H1 (cell line): ENCODE measurements at regions not wholly inside any gene's neighbourhood (a gene's known extent, or its start where the extent isn't known, plus 50 kb on each side); places are given as distances from the start of the nearest gene placed in this dataset.

ENCODE experiments used
- CTCF ChIA-PET: fragments of 300-600 bp; sonication (Branson Sonifier 250); formaldehyde crosslinking; loops from one replicate; lab custom pipeline; 2021; ENCODE audit not compliant: partially characterized antibody; lab: Charles Lee
- POLR2A ChIA-PET: fragments of 300-600 bp; sonication (Branson Sonifier 250); formaldehyde crosslinking; loops from one replicate; lab custom pipeline; 2021; ENCODE audit warnings: inconsistent platforms; ENCODE audit not compliant: partially characterized antibody; lab: Charles Lee
- DNase-seq, 2 experiments: peaks; one replicate each; pipeline versions ENCODE4 v3.0.0 to v3.0.0-alpha.2; 2010 to 2022; ENCODE audit warnings: low spot score in 2 of 2, low read depth in 1 of 2, mixed read lengths in 1 of 2
- FAIRE-seq: peaks from 2 replicates; lab custom pipeline; 2011; peaks lifted over from hg19 to GRCh38; lab: Jason Lieb, UNC
- H2AFZ ChIP-seq: 2 replicates; pipeline ENCODE4 v1.8.1; 2012; ENCODE audit warnings: low read length, inconsistent platforms
- H2AK5ac ChIP-seq: 2 replicates; pipeline ENCODE4 v1.6.1; 2013; ENCODE audit warnings: low read depth, low read length
- H2BK120ac ChIP-seq: replicated peaks from 2 replicates; pipeline ENCODE3; 2013; ENCODE audit warnings: low read depth, low read length, inconsistent platforms
- H2BK12ac ChIP-seq: 2 replicates; pipeline ENCODE4 v1.6.1; 2013; ENCODE audit warnings: low read depth, low read length
- H2BK15ac ChIP-seq: 2 replicates; pipeline ENCODE4 v1.6.1; 2013; ENCODE audit warnings: low read length
- H2BK20ac ChIP-seq: 2 replicates; pipeline ENCODE4 v1.6.1; 2013; ENCODE audit warnings: low read length
- H2BK5ac ChIP-seq: 2 replicates; pipeline ENCODE4 v1.6.1; 2013; ENCODE audit warnings: low read depth, low read length
- H3K14ac ChIP-seq: 2 replicates; pipeline ENCODE4 v1.6.1; 2013; ENCODE audit warnings: inconsistent platforms; ENCODE audit not compliant: insufficient read length
- H3K18ac ChIP-seq: 2 replicates; pipeline ENCODE4 v1.6.1; 2013; ENCODE audit warnings: low read length; ENCODE audit errors: extremely low read depth
- H3K23ac ChIP-seq: 2 replicates; pipeline ENCODE4 v1.6.1; 2013; ENCODE audit warnings: inconsistent platforms; ENCODE audit not compliant: insufficient read length
- H3K23me2 ChIP-seq: 2 replicates; pipeline ENCODE4 v1.6.1; 2013; ENCODE audit warnings: low read depth, low read length
- H3K27ac ChIP-seq: 2 replicates; pipeline ENCODE4 v1.6.1; 2011; ENCODE audit warnings: low read depth, low read length, inconsistent platforms
- H3K27me3 ChIP-seq, 4 experiments: replicated peaks in 1 of 4; 1 replicate in 1 of 4; 2 replicates in 3 of 4; pipeline versions ENCODE4 v1.6.1 to v1.8.1; 2011 to 2013; ENCODE audit warnings: low read length in 3 of 4, mild to moderate bottlenecking in 3 of 4, inconsistent platforms in 2 of 4, mixed read lengths in 2 of 4, moderate library complexity in 1 of 4; ENCODE audit not compliant: control insufficient read depth in 3 of 4, insufficient read depth in 3 of 4; ENCODE audit errors: extremely low read depth in 1 of 4
- H3K36me3 ChIP-seq, 4 experiments: 2 replicates each; pipeline versions ENCODE4 v1.6.1 to v1.8.1; 2011 to 2013; ENCODE audit warnings: mild to moderate bottlenecking in 4 of 4, low read length in 3 of 4, moderate library complexity in 2 of 4, control low read depth in 1 of 4, inconsistent platforms in 1 of 4; ENCODE audit not compliant: insufficient read depth in 4 of 4, control insufficient read depth in 2 of 4
- H3K4ac ChIP-seq: replicated peaks from 2 replicates; pipeline ENCODE3; 2013; ENCODE audit warnings: low read length, low read depth, mixed read lengths, inconsistent platforms; ENCODE audit not compliant: insufficient read length
- H3K4me1 ChIP-seq, 4 experiments: replicated peaks in 1 of 4; 1 replicate in 1 of 4; 2 replicates in 3 of 4; pipeline versions ENCODE4 v1.6.1 to v1.8.1; 2011 to 2013; ENCODE audit warnings: low read length in 3 of 4, inconsistent platforms in 2 of 4, mixed read lengths in 1 of 4; ENCODE audit not compliant: insufficient read depth in 4 of 4, control insufficient read depth in 3 of 4
- H3K4me2 ChIP-seq, 2 experiments: 2 replicates each; pipeline versions ENCODE4 v1.6.1 to v1.8.1; 2011 to 2013; ENCODE audit warnings: low read depth in 2 of 2, low read length in 2 of 2, control low read depth in 1 of 2, inconsistent platforms in 1 of 2, mild to moderate bottlenecking in 1 of 2; ENCODE audit not compliant: insufficient read depth in 1 of 2
- H3K4me3 ChIP-seq, 4 experiments: fragments of 200-600, 300-600 bp in 1 of 4; sonication (generic), shearing (Covaris generic), sonication (Bioruptor Twin) in 1 of 4; 2 replicates each; pipeline versions ENCODE4 v1.5.1 to v1.8.1; 2011 to 2016; ENCODE audit warnings: low read length in 4 of 4, low read depth in 3 of 4, control low read depth in 2 of 4, inconsistent platforms in 2 of 4, mild to moderate bottlenecking in 2 of 4, mixed read lengths in 1 of 4, moderate library complexity in 1 of 4; ENCODE audit not compliant: insufficient read depth in 2 of 4; ENCODE audit errors: extremely low read depth in 1 of 4
- H3K56ac ChIP-seq: replicated peaks from 2 replicates; pipeline ENCODE3; 2013; ENCODE audit warnings: low read depth, mild to moderate bottlenecking, mixed read lengths, low read length, inconsistent platforms; ENCODE audit not compliant: insufficient read length
- H3K79me1 ChIP-seq: 2 replicates; pipeline ENCODE4 v1.6.1; 2013; ENCODE audit warnings: low read depth, low read length, control low read depth
- H3K79me2 ChIP-seq, 2 experiments: 2 replicates each; pipeline versions ENCODE4 v1.6.1 to v1.8.1; 2012 to 2013; ENCODE audit warnings: low read length in 2 of 2, mild to moderate bottlenecking in 2 of 2, inconsistent platforms in 1 of 2; ENCODE audit not compliant: insufficient read depth in 2 of 2, control insufficient read depth in 1 of 2
- H3K9ac ChIP-seq, 4 experiments: replicated peaks in 1 of 4; 1 replicate in 1 of 4; 2 replicates in 3 of 4; pipeline versions ENCODE4 v1.6.1 to v1.8.1; 2011 to 2013; ENCODE audit warnings: low read depth in 3 of 4, low read length in 3 of 4, control low read depth in 2 of 4, mild to moderate bottlenecking in 2 of 4, moderate library complexity in 2 of 4, inconsistent platforms in 1 of 4; ENCODE audit errors: extremely low read depth in 1 of 4
- H3K9me3 ChIP-seq, 2 experiments: 2 replicates each; pipeline versions ENCODE4 v1.6.1 to v1.8.1; 2012 to 2013; ENCODE audit warnings: mild to moderate bottlenecking in 2 of 2, moderate library complexity in 2 of 2, control low read depth in 1 of 2, inconsistent platforms in 1 of 2, low read depth in 1 of 2, low read length in 1 of 2, mixed read lengths in 1 of 2; ENCODE audit not compliant: insufficient read depth in 2 of 2
- H4K20me1 ChIP-seq, 2 experiments: replicated peaks in 1 of 2; 2 replicates each; pipeline versions ENCODE3 to v1.8.1; 2011 to 2013; ENCODE audit warnings: inconsistent platforms in 2 of 2, low read length in 2 of 2, mild to moderate bottlenecking in 1 of 2; ENCODE audit not compliant: insufficient read depth in 2 of 2, control insufficient read depth in 1 of 2
- H4K5ac ChIP-seq: 2 replicates; pipeline ENCODE4 v1.6.1; 2013; ENCODE audit warnings: low read length, low read depth, mixed read lengths, inconsistent platforms; ENCODE audit not compliant: insufficient read length
- H4K8ac ChIP-seq: 2 replicates; pipeline ENCODE4 v1.8.0; 2013; ENCODE audit warnings: mild to moderate bottlenecking, moderate library complexity, low read length, inconsistent platforms; ENCODE audit not compliant: insufficient read depth; ENCODE audit errors: extremely low read depth
- H4K91ac ChIP-seq: replicated peaks from 2 replicates; pipeline ENCODE3; 2013; ENCODE audit warnings: low read length, mixed read lengths, inconsistent platforms; ENCODE audit not compliant: insufficient read length
- KDM5A ChIP-seq: fragments of 200-600 bp; IDR thresholded peaks from 2 replicates; pipeline ENCODE4 v1.7.1; 2012; ENCODE audit warnings: mild to moderate bottlenecking, low read length, inconsistent platforms, mixed read lengths
- WGBS, 2 experiments: shearing (Covaris generic) in 1 of 2; methylation state at CpG; one replicate each; pipeline versions ENCODE4 v1.1.6 to v1.1.7; 2013 to 2015; ENCODE audit warnings: low lambda C conversion rate in 2 of 2, mixed read lengths in 2 of 2, inconsistent platforms in 1 of 2, low coverage in 1 of 2, missing lambda C conversion rate in 1 of 2; ENCODE audit not compliant: insufficient replicate concordance in 2 of 2, insufficient coverage in 1 of 2, insufficient read length in 1 of 2; ENCODE audit errors: extremely low coverage in 1 of 2, missing lambda C conversion rate in 1 of 2; 5-methylcytosine and 5-hydroxymethylcytosine counted together
- TF ChIP-seq, protein P1 (sequence below): IDR thresholded peaks from 2 replicates; pipeline ENCODE4 v1.6.1; 2012; ENCODE audit warnings: inconsistent platforms

DNA sequence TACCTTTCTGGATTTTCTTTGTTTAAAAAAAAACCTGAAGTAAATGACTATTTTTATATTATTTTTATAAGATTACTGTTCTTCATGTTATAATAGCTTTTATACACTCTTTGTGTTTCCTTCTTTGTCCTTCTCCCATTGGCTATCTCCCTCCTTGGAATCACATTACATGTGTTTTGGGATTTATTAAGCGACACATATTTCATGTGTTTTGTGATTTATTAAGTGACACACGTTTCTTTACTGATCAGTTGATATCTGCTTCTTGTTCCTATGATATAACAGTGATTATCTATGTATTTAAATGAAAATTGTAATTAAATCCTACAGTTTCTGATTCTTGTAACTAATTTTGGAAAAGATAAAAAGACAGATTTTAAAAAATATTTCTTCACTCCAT is 817.3 kb upstream of the AGA start:
- Histone ChIP-seq H2AFZ (no peak overlapping the region), H2BK15ac (no peak overlapping the region), H3K23me2 (no peaks in the 10 kb centered on the region), H3K4ac (no peak overlapping the region), H4K20me1 (no peaks in the 10 kb centered on the region), H3K36me3 (no peaks in the 10 kb centered on the region), H3K79me1 (no peaks in the 10 kb centered on the region), H2BK12ac (no peak overlapping the region), H3K9ac (no peak overlapping the region), H4K5ac (no peak overlapping the region), H2BK5ac (no peak overlapping the region), H4K91ac (no peak overlapping the region), H3K14ac (no peak overlapping the region), H3K4me3 (no peak overlapping the region), H2AK5ac (no peak overlapping the region), H2BK120ac (no peak overlapping the region), H3K27me3 (no peaks in the 10 kb centered on the region), H3K4me2 (no peak overlapping the region), H3K56ac (no peak overlapping the region), H3K9me3 (peaks cover 0 to 4% of the 10 kb centered on the region in 2 experiments; a peak in 1 of 4 replicates), H4K8ac (no peak overlapping the region), H3K23ac (no peak overlapping the region), H3K27ac (no peak overlapping the region), H3K79me2 (no peaks in the 10 kb centered on the region), H2BK20ac (no peak overlapping the region), H3K4me1 (no peaks in the 10 kb centered on the region), H3K18ac (no peak overlapping the region)
- no peak for DNase-seq
- no peak for FAIRE-seq
- POLR2A ChIA-PET: interaction anchor here (0.6 kb wide), 1 partner anchor 147 kb away, joined by 3 read pairs; no protein-coding TSS in a partner anchor
- TF ChIP-seq, protein P1, sequence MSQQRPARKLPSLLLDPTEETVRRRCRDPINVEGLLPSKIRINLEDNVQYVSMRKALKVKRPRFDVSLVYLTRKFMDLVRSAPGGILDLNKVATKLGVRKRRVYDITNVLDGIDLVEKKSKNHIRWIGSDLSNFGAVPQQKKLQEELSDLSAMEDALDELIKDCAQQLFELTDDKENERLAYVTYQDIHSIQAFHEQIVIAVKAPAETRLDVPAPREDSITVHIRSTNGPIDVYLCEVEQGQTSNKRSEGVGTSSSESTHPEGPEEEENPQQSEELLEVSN: no peak
- TF ChIP-seq KDM5A: no peak
- CTCF ChIA-PET: interaction anchor here (0.7 to 1.5 kb wide), 3 partner anchors 16 to 122 kb away, joined by 3 to 5 read pairs (median 3); no protein-coding TSS in a partner anchor
- WGBS, 2 experiments: 97% methylated on average over 2 of the region's 2 CpGs; no CpG with 5 or more reads in 1 of the 2 experiments
